GM21515 (cell line): ENCODE measurements at regions not wholly inside any gene's neighbourhood (a gene's known extent, or its start where the extent isn't known, plus 50 kb on each side); places are given as distances from the start of the nearest gene placed in this dataset.

Source experiments
- ATAC-seq: cut with Tn5 transposase; IDR thresholded peaks from one replicate; pipeline ENCODE4 v1.9.1; 2021; ENCODE audit not compliant: unreplicated experiment

DNA sequence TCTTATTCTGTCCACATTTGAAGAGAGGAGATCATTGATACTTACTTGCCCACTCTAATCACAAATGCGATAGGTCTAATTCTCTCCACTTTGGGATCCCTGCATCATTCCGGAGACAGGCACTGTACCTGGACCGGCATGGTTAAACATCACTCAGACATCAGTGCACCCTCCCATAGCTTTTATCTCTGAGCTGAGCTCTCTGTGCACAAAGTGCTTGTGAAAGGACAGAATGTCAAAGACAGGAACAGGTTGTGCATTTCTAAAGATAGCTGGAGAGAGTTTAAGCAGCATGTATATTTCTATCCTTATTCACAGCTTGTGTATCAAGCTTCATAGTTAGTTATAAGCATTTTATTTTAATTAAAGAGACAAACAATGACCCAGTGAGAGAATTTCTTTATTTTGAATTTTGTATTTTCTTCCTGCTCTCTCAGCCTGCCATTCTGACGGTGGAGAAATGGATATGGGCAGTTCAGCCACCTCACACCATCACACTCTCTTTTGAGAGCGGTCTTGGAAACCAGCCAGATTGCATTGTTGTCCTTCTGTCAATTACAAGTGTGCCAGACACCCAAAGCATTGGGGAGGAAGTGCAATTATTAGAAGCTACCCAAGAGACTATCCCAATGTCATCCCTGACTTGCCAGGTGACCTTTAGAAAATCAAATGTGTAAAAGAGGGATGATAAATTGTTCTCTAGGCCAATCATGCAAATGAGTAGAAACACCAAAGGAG lies 65.2 kb upstream of the CHL1 start:
- no peak for ATAC-seq

DNA sequence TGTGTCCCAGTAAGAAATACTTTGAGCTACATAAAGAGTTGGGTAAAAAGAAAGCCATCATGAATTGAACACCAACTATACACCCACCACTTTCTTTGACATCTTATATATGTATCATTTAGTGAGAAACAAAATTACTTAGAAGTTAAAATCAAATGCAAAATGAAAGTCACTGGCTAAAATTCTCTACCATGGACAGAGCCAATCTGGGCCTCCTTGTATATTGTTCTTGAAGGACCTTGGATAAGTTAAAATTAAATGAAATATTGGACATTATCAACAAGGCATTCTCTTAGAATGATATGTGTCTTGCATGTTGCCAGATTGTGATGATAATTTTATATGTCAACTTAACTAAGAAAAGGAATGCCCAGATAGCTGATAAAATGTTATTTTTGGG lies 64.2 kb upstream of the CHL1 start:
- ATAC-seq: no peak

DNA sequence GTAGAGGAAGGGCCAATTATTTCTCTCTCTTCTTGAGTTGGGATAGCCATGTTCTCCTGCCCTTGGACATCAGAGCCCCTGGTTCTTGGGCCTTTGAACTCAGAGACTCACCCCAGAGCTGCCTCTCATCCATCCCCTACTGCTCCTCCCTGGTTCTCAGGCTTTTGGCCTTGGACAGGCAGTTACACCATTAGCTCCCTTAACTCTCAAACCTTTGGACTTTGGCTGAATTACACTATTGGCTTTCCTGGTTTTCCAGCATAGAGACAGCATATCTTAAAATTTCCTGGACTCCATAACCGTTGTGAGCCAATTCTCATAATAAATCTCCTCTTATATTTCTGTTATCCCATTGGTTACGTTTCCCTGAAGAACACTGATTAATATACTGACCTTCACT lies 63.7 kb upstream of the CHL1 start:
- ATAC-seq: no peak

DNA sequence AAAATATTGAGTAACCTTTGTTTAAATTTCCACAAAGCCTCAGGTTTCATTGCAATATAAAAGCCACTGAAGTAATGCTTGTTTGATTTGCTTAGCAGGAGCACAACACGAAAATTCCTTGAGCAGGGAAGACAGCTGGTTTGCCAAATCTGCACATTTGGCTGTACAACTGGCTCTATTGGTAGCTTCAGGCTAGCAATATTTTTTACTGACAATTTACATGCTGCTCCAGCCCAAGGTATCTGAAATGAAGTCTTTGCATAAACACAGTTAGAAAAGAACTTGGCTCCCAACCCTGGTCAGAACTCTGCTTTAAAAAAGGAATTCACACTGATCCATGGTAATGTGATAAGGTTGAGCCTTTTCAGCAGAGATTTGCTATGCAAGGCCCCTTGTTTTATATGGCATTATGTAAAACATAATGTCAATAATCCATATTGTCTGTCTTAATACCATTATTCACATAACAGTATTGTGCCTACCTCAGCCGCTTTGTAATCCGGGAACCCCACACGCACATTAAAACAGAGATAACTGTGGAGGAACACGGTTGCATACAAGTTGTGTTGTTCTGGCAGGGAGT lies 55.7 kb upstream of the CHL1 start:
- no peak for ATAC-seq
